ENCODE measurements at regions not wholly inside any gene's neighbourhood (a gene's known extent, or its start where the extent isn't known, plus 50 kb on each side); places are given as distances from the start of the nearest gene placed in this dataset.

DNA sequence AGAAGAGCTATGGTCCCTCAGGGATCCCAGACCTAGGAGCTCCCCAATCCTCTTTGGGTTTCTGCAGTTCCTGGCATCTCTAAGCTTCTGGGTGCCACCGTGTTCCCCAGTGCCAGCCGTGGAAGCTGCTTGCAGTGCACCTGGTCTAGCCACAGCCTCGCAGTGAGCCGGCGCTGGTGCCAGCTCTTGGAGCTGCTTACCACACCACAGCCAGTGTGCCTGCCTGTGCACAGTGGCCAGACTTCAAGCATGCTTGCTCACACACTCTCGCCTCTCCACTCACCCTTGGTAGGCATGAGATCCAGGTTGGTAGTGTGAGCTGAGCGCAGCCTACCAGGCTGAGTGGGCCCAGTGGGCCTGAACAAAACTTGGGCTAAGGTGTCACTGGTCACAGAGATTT is 971.9 kb downstream of the DCDC2C start:
- FAIRE-seq: no peak
- DNase-seq (ENCODE audit: insufficient read length, low spot score): no peak
- TF ChIP-seq, protein P1, sequence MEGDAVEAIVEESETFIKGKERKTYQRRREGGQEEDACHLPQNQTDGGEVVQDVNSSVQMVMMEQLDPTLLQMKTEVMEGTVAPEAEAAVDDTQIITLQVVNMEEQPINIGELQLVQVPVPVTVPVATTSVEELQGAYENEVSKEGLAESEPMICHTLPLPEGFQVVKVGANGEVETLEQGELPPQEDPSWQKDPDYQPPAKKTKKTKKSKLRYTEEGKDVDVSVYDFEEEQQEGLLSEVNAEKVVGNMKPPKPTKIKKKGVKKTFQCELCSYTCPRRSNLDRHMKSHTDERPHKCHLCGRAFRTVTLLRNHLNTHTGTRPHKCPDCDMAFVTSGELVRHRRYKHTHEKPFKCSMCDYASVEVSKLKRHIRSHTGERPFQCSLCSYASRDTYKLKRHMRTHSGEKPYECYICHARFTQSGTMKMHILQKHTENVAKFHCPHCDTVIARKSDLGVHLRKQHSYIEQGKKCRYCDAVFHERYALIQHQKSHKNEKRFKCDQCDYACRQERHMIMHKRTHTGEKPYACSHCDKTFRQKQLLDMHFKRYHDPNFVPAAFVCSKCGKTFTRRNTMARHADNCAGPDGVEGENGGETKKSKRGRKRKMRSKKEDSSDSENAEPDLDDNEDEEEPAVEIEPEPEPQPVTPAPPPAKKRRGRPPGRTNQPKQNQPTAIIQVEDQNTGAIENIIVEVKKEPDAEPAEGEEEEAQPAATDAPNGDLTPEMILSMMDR (IDR thresholded peaks at IDR 0.05; ENCODE audit: insufficient read depth, missing control alignments): no peak

DNA sequence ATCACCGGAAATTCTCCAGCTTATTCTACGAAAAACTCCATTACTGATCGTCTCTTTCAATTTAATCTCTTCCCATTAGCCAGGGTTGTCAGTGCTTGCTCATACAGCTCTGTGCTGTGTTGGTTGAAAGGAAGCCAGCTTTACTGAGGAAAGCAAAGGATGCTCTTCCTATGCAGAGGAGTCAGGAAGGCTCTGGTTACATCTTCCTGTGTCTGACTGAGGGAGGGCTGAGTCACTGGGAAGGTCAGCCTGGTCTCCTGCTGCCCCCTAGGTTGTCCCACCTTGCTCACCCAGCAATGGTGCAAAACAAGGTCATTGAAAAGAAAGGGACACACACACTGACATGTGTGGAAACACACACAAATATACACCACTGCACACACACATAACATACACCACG is 975.6 kb downstream of the DCDC2C start:
- TF ChIP-seq, protein P1 (IDR thresholded peaks at IDR 0.05; ENCODE audit: insufficient read depth, missing control alignments): no peak
- no peak for FAIRE-seq
- no peak for DNase-seq (ENCODE audit: insufficient read length, low spot score)

DNA sequence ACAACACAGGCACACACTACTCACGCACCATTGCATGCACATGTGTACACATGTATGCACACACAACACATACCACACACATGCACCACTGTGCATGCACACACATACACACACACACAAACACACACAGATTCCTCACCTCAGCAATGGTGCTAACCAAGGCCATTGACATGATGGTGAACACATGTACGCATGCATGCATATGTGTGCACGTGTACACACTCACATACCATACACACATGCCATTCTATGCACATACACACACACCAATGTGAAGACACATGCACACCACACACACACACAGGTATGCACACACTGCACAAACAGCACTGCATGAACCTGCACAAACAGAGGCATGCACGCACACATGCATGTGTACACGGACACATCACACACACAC is 976.0 kb downstream of the DCDC2C start:
- TF ChIP-seq, protein P1 (IDR thresholded peaks at IDR 0.05; ENCODE audit: insufficient read depth, missing control alignments): no peak
- FAIRE-seq (no peak), DNase-seq (ENCODE audit: insufficient read length, low spot score) (no peak)

DNA sequence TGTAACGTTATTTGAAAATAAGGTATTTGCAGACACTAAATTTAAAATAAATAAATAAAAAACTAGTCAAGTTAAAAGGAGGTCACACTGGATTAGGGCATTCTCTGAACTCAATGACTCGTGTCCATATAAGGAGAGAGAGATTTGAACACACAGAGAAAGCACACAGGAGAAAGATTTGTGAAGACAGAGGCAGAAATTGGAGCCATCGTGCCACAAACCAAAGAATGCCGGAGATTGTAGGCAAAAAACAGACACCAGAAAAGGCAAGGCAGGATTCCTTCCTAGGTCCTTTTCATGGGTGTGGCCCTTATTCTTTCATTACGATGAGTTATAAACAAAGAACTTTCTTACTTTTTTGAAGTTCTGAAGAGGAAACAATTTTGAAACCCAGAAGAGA is 981.5 kb downstream of the DCDC2C start:
- TF ChIP-seq, protein P1 (IDR thresholded peaks at IDR 0.05; ENCODE audit: insufficient read depth, missing control alignments): no peak
- DNase-seq (ENCODE audit: insufficient read length, low spot score) (no peak), FAIRE-seq (no peak)

DNA sequence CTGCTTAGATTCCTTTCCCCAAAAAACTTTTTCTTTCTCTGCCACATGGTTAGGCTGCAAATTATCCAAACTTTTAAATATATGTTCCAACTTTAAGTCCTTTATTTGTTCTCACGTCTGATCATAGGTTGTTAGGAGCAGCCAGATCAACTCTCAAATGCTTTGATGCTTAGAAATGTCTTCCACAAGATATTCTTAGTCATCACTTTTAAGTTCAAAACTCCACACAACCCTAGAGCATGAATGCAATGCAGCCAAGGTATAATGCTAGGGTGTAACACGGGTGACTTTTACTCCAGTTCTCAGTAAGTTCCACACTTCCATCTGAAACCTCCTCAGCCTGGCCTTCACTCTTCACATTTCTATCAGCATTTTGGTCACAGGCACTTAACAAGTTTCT is 987.5 kb downstream of the DCDC2C start:
- no peak for FAIRE-seq
- DNase-seq (ENCODE audit: insufficient read length, low spot score): no peak
- TF ChIP-seq, protein P1 (IDR thresholded peaks at IDR 0.05; ENCODE audit: insufficient read depth, missing control alignments): no peak

DNA sequence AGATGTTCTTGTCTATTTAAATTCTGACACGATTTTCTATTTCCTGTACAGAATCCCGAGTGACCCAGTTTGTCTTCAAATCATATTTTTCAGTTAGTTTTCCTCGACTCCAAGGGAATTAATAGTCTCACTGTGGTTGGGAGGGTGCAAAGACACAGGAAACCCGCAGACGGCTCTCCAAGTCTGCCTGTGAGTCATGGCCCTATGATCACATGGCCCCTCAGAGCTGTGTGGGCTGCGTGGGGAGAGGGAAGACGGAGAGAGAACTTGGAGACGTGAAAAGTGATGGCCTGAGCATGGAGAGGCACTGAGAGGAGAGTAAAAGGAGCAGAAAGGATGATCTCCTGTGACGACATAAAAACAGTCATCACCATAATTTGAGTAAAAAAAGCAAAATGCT is 989.9 kb downstream of the DCDC2C start:
- no peak for DNase-seq (ENCODE audit: insufficient read length, low spot score)
- no peak for FAIRE-seq
- TF ChIP-seq, protein P1 (IDR thresholded peaks at IDR 0.05; ENCODE audit: insufficient read depth, missing control alignments): no peak

DNA sequence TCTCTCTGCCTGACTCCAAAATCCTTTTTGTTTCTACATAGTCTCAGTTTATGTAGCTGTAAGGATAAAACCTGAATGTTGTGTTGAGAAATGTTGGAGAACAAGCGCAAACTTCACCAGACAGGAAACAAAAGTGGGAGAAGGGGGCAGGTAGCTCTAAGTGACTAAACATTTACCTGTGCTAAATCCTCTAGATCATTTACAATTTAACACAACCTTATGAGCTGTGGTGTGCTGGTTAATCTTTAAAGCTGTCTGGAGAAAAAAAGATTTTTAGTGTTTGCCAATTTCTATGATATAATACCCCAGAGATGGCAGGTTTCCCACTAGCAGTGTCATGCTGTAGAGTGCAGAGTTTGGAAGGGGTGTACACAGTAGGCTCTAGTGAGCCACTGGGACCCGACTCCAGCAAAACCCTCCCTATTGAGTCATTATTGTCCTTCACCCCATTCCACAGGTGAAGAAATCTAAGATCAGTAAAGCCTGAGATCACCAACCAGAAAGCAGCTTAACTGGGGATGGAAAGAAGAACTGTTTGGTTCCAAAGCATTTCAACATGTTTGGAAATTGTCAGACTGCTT is 992.0 kb downstream of the DCDC2C start:
- TF ChIP-seq, protein P1 (IDR thresholded peaks at IDR 0.05; ENCODE audit: insufficient read depth, missing control alignments): no peak
- DNase-seq (ENCODE audit: insufficient read length, low spot score) (no peak), FAIRE-seq (no peak)

Measured in D721Med (cell line).